Choroid plexus epithelial cell (primary cell): ENCODE measurements at regions not wholly inside any gene's neighbourhood (a gene's known extent, or its start where the extent isn't known, plus 50 kb on each side); places are given as distances from the start of the nearest gene placed in this dataset.
A peak's percentile ranks its signal among the peaks of the same experiment; 100 is the strongest.

ENCODE experiments used
- DNase-seq: peaks from one replicate; pipeline ENCODE4 v3.0.0-alpha.2; 2010; ENCODE audit warnings: low read depth
- H3K4me3 ChIP-seq: 2 replicates; pipeline ENCODE4 v1.5.1; 2011; ENCODE audit warnings: low read depth, mild to moderate bottlenecking, control low read depth, low read length, moderate library complexity
- TF ChIP-seq, protein P1 (sequence below): conservative IDR thresholded peaks from 2 replicates; pipeline ENCODE4 v1.5.1; 2011; ENCODE audit warnings: low read depth, mild to moderate bottlenecking, control low read depth, inconsistent platforms, low read length, moderate library complexity

DNA sequence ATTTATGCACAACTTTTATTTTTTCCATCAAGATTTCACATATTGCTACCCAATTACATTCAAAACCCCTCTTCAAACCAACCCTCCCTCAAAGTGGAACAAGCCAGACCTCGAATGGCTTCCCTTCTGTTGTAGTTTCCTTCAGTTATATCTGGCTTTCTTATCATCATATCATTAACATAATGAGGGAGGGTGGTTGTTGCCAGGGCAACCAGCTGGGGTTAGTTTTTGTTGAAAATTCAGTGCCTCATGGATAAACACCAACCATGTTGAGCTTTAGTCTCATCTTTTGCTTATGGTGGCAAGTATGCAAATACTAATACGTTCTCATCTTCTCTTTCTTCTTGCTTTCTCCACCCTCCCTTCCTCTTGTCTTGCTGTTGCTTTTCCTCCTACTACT, 359.7 kb downstream of the CDH11 start:
- TF ChIP-seq, protein P1, sequence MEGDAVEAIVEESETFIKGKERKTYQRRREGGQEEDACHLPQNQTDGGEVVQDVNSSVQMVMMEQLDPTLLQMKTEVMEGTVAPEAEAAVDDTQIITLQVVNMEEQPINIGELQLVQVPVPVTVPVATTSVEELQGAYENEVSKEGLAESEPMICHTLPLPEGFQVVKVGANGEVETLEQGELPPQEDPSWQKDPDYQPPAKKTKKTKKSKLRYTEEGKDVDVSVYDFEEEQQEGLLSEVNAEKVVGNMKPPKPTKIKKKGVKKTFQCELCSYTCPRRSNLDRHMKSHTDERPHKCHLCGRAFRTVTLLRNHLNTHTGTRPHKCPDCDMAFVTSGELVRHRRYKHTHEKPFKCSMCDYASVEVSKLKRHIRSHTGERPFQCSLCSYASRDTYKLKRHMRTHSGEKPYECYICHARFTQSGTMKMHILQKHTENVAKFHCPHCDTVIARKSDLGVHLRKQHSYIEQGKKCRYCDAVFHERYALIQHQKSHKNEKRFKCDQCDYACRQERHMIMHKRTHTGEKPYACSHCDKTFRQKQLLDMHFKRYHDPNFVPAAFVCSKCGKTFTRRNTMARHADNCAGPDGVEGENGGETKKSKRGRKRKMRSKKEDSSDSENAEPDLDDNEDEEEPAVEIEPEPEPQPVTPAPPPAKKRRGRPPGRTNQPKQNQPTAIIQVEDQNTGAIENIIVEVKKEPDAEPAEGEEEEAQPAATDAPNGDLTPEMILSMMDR: no peak
- no peak for DNase-seq
- no peak overlapping the region for H3K4me3 ChIP-seq

DNA sequence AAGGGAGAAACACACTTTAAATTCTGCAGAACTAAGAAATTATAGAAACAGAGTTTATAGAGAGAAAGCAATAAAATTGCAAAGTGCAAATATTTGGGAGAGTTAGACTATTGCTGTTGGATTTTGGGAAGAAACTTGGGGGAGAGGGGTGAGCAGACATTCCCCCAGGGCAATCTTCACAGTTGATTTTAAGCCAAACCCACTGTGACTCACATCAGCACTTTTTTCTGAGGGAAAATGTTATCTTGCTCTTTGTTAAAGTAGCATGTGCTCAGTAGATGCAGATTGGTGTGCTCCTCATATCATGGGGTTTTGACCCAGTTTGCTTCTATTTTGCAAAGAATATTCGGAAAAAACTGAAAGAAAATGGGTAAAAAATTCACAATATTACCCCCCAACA, 367.6 kb downstream of the CDH11 start:
- H3K4me3 ChIP-seq: no peak overlapping the region
- no peak for DNase-seq
- TF ChIP-seq, protein P1: no peak

DNA sequence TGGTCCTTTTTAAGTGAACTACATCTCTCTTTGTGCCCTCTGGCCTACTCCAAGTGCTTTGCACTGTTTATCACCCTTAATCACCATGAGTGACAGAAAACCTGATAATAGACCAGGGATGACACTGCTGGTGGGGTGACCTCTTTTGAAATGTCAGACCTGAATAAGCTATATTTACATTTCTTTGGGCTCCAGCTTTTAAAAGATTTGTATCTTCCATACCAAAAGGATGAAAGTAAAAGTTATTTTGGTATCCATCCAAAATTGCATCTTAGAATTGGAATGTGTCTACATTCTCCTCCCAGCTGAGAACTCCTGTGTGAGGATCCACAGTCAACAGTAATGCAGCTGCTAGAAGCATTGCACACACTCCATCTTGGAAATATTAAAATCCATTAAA, 370.0 kb downstream of the CDH11 start:
- TF ChIP-seq, protein P1: no peak
- DNase-seq: peak; percentile 93
- no peak overlapping the region for H3K4me3 ChIP-seq

DNA sequence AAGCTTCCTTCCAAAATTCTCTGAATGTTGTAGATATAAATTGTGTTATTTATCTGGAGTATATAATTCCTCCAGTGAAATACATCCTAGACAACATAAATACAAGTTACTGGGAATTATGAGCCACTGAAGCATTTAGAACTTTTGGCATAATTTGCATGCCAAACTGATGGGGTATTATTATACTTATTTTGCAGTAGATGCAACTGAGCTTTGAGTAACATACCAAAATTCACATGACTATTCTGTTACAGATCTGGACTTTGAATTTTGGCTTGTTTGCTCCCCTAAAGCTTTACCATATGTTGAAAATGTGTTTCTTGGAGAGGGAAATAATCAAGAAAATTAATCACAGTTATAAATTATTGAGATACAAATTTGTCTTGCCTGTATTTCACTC, 372.5 kb downstream of the CDH11 start:
- no peak overlapping the region for H3K4me3 ChIP-seq
- no peak for DNase-seq
- TF ChIP-seq, protein P1: no peak

DNA sequence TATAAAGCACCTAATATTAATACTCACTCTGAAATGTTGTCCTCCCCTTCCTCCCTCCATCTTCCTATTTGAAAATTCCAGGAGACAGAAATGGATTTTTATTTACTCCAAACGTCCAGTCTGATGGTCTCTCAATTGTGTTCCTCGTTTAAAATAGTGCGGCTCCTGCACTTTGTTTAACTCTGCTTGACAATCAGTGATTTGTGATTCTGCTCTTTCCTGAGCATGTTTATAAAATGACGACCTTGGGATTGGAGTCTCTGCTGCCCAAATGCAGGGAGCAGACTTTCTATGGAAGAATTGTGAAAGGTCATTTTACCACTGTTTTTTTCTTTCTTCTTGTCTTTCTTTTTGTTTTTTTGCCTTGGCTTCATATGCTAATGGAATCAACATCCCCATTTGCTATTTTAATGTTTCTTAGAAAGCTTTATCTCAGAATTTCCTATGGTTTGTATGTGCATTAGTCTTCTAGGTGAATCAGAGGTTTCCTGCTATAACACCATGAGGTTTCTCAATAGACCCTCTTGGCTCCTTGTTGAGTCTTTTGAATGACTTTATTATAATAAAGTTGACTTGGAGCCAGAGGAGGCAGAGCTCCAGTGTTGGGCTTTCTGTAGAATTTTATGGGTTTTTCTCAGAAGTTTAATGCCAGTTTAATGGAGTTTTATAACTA, 376.5 kb downstream of the CDH11 start:
- TF ChIP-seq, protein P1: no peak
- H3K4me3 ChIP-seq: no peak overlapping the region
- DNase-seq: no peak

DNA sequence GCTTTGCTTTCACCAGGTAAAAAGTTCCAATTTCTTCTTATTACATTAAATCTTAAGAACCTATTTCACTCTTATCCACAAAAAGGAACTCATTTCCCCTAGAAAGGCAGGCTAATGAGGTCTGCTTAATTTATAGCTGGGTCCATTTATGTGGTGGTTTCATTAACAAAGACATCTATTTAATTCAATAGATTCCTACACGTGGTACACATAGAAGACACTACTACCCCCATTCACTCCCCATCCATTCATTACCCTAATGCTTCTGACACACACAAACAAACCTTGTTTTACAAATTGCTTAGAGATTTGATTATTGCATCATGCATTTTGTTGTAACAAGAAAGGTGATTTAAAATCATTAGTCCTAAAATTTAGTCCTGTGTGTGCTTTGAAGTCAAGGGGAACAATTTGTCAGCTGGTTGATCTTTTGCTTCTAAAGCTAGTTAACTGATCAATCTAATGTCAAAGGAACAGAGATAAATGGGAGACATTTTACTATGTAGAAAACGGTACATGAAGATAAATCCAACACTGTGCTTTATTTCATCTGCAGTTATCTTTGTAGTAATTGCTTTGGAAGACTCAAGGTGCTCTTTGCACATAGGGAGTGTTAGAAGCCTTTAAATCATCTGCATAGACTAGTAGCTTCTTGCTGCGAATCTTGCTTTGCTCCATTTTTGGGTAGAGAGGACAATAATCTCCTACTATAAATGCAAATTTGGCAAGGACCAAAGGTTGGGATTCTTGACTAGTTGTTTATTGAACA, 379.2 kb downstream of the CDH11 start:
- TF ChIP-seq, protein P1: no peak
- DNase-seq: no peak
- no peak overlapping the region for H3K4me3 ChIP-seq

DNA sequence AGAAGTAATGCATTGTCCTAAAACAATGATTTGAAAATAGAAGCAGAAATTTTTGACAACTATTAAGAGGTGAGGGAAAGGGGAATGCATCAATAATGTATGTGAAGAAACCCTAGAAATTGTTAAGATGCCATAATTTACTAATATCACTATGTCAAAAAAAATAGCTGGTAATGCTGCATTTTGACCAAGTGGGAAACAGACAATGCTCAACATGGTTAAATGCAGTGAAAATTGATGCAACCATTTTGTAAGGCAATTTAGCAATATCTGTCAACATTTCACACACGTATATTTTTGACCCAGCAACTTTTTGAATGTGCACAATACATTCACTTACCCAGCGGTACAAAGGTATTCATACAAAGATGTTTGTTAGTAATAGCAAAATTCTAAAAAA, 381.6 kb downstream of the CDH11 start:
- TF ChIP-seq, protein P1: no peak
- no peak for DNase-seq
- H3K4me3 ChIP-seq: no peak overlapping the region
